ENCODE measurements at regions not wholly inside any gene's neighbourhood (a gene's known extent, or its start where the extent isn't known, plus 50 kb on each side); places are given as distances from the start of the nearest gene placed in this dataset.

DNA sequence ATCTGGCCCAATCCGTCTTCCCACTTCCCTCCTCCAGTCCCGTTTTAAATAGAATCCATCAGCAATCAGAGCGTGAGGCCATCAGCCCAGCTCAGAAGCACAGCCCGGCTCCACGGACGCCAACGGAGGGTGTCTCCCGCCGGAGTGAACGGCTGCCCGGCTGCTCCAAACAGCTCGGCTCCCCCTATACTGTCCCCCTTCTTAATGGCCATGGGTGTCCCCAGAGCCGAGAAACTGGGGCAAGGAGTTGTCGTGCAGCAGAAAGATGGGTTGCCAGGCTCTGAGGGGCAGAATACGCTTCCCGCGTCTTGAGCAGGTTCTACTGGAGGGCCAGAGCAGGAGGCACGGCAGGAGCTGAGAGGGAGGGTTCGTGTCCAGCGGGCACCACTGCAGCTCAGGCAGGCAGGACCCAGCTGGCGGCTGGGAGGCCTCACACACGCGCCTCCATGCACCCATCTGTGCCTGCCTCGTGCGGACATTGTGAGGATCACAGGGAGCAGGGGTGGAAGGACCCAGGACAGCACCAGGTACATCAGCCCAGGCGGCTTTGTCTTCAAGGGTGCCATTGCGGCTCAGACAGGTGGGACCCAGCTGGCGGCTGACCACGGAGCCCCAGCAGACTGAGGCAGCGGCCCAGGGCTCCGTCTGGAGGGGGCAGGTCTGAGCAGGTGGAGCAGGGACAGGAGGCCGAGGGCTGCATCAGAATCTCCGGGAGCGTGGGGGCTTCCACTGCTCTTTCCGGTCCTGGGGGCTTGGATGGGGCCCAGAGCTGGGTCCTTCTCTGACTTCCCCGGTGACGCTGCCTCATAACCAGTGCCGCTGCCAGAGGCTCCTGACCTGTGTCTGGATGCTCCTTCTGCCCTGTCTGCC is 882.7 kb downstream of the BRD1 start:
- Histone ChIP-seq H3K4me1 (no peaks in the 10 kb centered on the region), H3K27ac (no peak overlapping the region), H3K9me3 (peaks cover 0 to 6% (median 0%) of the 10 kb centered on the region in 4 donors), H3K4me3 (no peak overlapping the region), H3K27me3 (peaks cover 0 to 30% (median 0%) of the 10 kb centered on the region in 3 donors), H3K36me3 (no peaks in the 10 kb centered on the region)
- intact Hi-C loops (cut with DNase I; ENCODE audit: low total_unique reads), result no loop called here
- TF ChIP-seq, protein P1, sequence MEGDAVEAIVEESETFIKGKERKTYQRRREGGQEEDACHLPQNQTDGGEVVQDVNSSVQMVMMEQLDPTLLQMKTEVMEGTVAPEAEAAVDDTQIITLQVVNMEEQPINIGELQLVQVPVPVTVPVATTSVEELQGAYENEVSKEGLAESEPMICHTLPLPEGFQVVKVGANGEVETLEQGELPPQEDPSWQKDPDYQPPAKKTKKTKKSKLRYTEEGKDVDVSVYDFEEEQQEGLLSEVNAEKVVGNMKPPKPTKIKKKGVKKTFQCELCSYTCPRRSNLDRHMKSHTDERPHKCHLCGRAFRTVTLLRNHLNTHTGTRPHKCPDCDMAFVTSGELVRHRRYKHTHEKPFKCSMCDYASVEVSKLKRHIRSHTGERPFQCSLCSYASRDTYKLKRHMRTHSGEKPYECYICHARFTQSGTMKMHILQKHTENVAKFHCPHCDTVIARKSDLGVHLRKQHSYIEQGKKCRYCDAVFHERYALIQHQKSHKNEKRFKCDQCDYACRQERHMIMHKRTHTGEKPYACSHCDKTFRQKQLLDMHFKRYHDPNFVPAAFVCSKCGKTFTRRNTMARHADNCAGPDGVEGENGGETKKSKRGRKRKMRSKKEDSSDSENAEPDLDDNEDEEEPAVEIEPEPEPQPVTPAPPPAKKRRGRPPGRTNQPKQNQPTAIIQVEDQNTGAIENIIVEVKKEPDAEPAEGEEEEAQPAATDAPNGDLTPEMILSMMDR (IDR thresholded peaks at IDR 0.05), result no peak
- TF ChIP-seq POLR2A (IDR thresholded peaks at IDR 0.05) (no peak), POLR2AphosphoS5 (IDR thresholded peaks at IDR 0.05) (no peak), EP300 (IDR thresholded peaks at IDR 0.05) (no peak)
- 80 to 84% (median 83%) methylated on average over 22 to 38 of the region's 38 CpGs for WGBS, 5 donors
- peak in 1 of 2 donors; percentile 15 for DNase-seq

- peak in 1 of 2 donors; percentile 5 for DNase-seq
- 68 to 84% (median 72%) methylated on average over 5 of the region's 5 CpGs for WGBS, 5 donors
- peaks cover 0 to 32% (median 0%) of the 10 kb centered on the region in 3 donors for H3K27me3 ChIP-seq
- intact Hi-C loops (cut with DNase I; ENCODE audit: low total_unique reads), result no loop called here
- H3K27ac ChIP-seq, result no peak overlapping the region
- H3K4me3 ChIP-seq, result no peak overlapping the region
- no peaks in the 10 kb centered on the region for H3K36me3 ChIP-seq
- TF ChIP-seq POLR2AphosphoS5 (IDR thresholded peaks at IDR 0.05) (no peak), POLR2A (IDR thresholded peaks at IDR 0.05) (no peak), EP300 (IDR thresholded peaks at IDR 0.05) (no peak)
- TF ChIP-seq, protein P1 (IDR thresholded peaks at IDR 0.05), result no peak
- no peaks in the 10 kb centered on the region for H3K4me1 ChIP-seq
- H3K9me3 ChIP-seq, result peaks cover 0 to 6% (median 0%) of the 10 kb centered on the region in 4 donors
Measured at GRCh38 chr22:48944433-48944750, 883.3 kb downstream of the BRD1 start.

- peak; percentile 24 to 68 for DNase-seq
- H3K4me3 ChIP-seq, result no peak overlapping the region
- TF ChIP-seq EP300 (IDR thresholded peaks at IDR 0.05) (no peak), POLR2A (IDR thresholded peaks at IDR 0.05) (no peak), POLR2AphosphoS5 (IDR thresholded peaks at IDR 0.05) (no peak)
- TF ChIP-seq, protein P1 (IDR thresholded peaks at IDR 0.05), result no peak
- WGBS, 5 donors, result 48 to 76% (median 48%) methylated on average over 12 to 24 of the region's 24 CpGs
- H3K9me3 ChIP-seq, result peaks cover 0 to 6% (median 0%) of the 10 kb centered on the region in 4 donors
- H3K27me3 ChIP-seq, result peaks cover 0 to 34% (median 0%) of the 10 kb centered on the region in 3 donors
- no peak overlapping the region for H3K27ac ChIP-seq
- intact Hi-C loops (cut with DNase I; ENCODE audit: low total_unique reads), result no loop called here
- H3K36me3 ChIP-seq, result no peaks in the 10 kb centered on the region
- no peaks in the 10 kb centered on the region for H3K4me1 ChIP-seq
Measured at GRCh38 chr22:48943567-48944432, 883.9 kb downstream of the BRD1 start.
